ENCODE measurements at regions not wholly inside any gene's neighbourhood (a gene's known extent, or its start where the extent isn't known, plus 50 kb on each side); places are given as distances from the start of the nearest gene placed in this dataset.

GRCh38 chr1:234697741-234698140 is 87.8 kb upstream of the IRF2BP2 start:
- TF ChIP-seq EP300 (IDR thresholded peaks at IDR 0.05) (no peak), POLR2A (IDR thresholded peaks at IDR 0.05) (no peak), CTCF (IDR thresholded peaks at IDR 0.05) (no peak)
